ENCODE measurements at regions not wholly inside any gene's neighbourhood (a gene's known extent, or its start where the extent isn't known, plus 50 kb on each side); places are given as distances from the start of the nearest gene placed in this dataset.
"Not testable (repeated sequence)": the region's sequence is repeated elsewhere in the genome, so short reads cannot be mapped to it uniquely, and the experiment has no call there.

GRCh38 chr7:73220766-73221370 lies 87.8 kb downstream of the NSUN5 start:
- TF ChIP-seq ZBTB33 (IDR thresholded peaks at IDR 0.05); CTCF (IDR thresholded peaks at IDR 0.05 in 2 of 3, conservative IDR thresholded peaks at IDR 0.05 in 1 of 3; ENCODE audit: control insufficient read depth in 2 of 3, extremely low read depth in 1 of 3, insufficient read depth in 1 of 3, low read depth in 3 of 3, low read length in 3 of 3); POLR2A (IDR thresholded peaks at IDR 0.05; ENCODE audit: low read depth, low read length); E2F4 (IDR thresholded peaks at IDR 0.05; ENCODE audit: low read depth, low read length): not testable (repeated sequence)

Data from GM12878 (cell line).